ENCODE measurements at regions not wholly inside any gene's neighbourhood (a gene's known extent, or its start where the extent isn't known, plus 50 kb on each side); places are given as distances from the start of the nearest gene placed in this dataset.

- no peak overlapping the region for H3K4me3 Mint-ChIP-seq
- H3K27me3 Mint-ChIP-seq (ENCODE audit: low read depth) = no peaks in the 10 kb centered on the region
- no peak overlapping the region for H3K27ac Mint-ChIP-seq
- peaks cover 21% of the 10 kb centered on the region for H3K9me3 Mint-ChIP-seq
- H3K36me3 Mint-ChIP-seq = peaks cover 4% of the 10 kb centered on the region
- TF ChIP-seq CTCF (IDR thresholded peaks at IDR 0.05; ENCODE audit: unreplicated experiment) = no peak
- H3K4me1 Mint-ChIP-seq = peaks cover 4% of the 10 kb centered on the region
- DNase-seq (ENCODE audit: low spot score in 2 of 2, unreplicated experiment in 2 of 2) = no peak
Observed at GRCh38 chr2:59790186-59791003, 763.1 kb downstream of the BCL11A start.

- H3K4me3 Mint-ChIP-seq = no peak overlapping the region
- H3K27me3 Mint-ChIP-seq (ENCODE audit: low read depth) = no peaks in the 10 kb centered on the region
- H3K36me3 Mint-ChIP-seq = peaks cover 4% of the 10 kb centered on the region
- peaks cover 4% of the 10 kb centered on the region for H3K4me1 Mint-ChIP-seq
- H3K9me3 Mint-ChIP-seq = peaks cover 13% of the 10 kb centered on the region
- no peak for TF ChIP-seq CTCF (IDR thresholded peaks at IDR 0.05; ENCODE audit: unreplicated experiment)
- DNase-seq (ENCODE audit: low spot score in 2 of 2, unreplicated experiment in 2 of 2) = no peak
- no peak overlapping the region for H3K27ac Mint-ChIP-seq
Observed at GRCh38 chr2:59789523-59789922, 763.9 kb downstream of the BCL11A start.

GRCh38 chr2:59787095-59787494, 766.4 kb downstream of the BCL11A start:
- Mint-ChIP-seq H3K4me3 (no peak overlapping the region), H3K4me1 (peaks cover 4% of the 10 kb centered on the region), H3K27me3 (ENCODE audit: low read depth) (no peaks in the 10 kb centered on the region), H3K27ac (no peak overlapping the region), H3K36me3 (no peaks in the 10 kb centered on the region), H3K9me3 (no peaks in the 10 kb centered on the region)
- DNase-seq (ENCODE audit: low spot score in 2 of 2, unreplicated experiment in 2 of 2) = no peak
- TF ChIP-seq CTCF (IDR thresholded peaks at IDR 0.05; ENCODE audit: unreplicated experiment) = no peak

GRCh38 chr2:59786684-59787083, 766.8 kb downstream of the BCL11A start:
- no peaks in the 10 kb centered on the region for H3K27me3 Mint-ChIP-seq (ENCODE audit: low read depth)
- no peaks in the 10 kb centered on the region for H3K9me3 Mint-ChIP-seq
- TF ChIP-seq CTCF (IDR thresholded peaks at IDR 0.05; ENCODE audit: unreplicated experiment) = no peak
- DNase-seq (ENCODE audit: low spot score in 2 of 2, unreplicated experiment in 2 of 2) = no peak
- no peak overlapping the region for H3K27ac Mint-ChIP-seq
- H3K4me1 Mint-ChIP-seq = peaks cover 4% of the 10 kb centered on the region
- no peak overlapping the region for H3K4me3 Mint-ChIP-seq
- H3K36me3 Mint-ChIP-seq = no peaks in the 10 kb centered on the region

- no peak for DNase-seq (ENCODE audit: low spot score in 2 of 2, unreplicated experiment in 2 of 2)
- Mint-ChIP-seq H3K4me3 (no peak overlapping the region), H3K4me1 (peaks cover 14% of the 10 kb centered on the region), H3K36me3 (no peaks in the 10 kb centered on the region), H3K27ac (no peak overlapping the region), H3K27me3 (ENCODE audit: low read depth) (no peaks in the 10 kb centered on the region), H3K9me3 (no peaks in the 10 kb centered on the region)
- no peak for TF ChIP-seq CTCF (IDR thresholded peaks at IDR 0.05; ENCODE audit: unreplicated experiment)
Observed at GRCh38 chr2:59779571-59779970, 773.9 kb downstream of the BCL11A start.

Measured in mesothelial cell of epicardium (in vitro differentiated cells).